ENCODE measurements at regions not wholly inside any gene's neighbourhood (a gene's known extent, or its start where the extent isn't known, plus 50 kb on each side); places are given as distances from the start of the nearest gene placed in this dataset.

DNA sequence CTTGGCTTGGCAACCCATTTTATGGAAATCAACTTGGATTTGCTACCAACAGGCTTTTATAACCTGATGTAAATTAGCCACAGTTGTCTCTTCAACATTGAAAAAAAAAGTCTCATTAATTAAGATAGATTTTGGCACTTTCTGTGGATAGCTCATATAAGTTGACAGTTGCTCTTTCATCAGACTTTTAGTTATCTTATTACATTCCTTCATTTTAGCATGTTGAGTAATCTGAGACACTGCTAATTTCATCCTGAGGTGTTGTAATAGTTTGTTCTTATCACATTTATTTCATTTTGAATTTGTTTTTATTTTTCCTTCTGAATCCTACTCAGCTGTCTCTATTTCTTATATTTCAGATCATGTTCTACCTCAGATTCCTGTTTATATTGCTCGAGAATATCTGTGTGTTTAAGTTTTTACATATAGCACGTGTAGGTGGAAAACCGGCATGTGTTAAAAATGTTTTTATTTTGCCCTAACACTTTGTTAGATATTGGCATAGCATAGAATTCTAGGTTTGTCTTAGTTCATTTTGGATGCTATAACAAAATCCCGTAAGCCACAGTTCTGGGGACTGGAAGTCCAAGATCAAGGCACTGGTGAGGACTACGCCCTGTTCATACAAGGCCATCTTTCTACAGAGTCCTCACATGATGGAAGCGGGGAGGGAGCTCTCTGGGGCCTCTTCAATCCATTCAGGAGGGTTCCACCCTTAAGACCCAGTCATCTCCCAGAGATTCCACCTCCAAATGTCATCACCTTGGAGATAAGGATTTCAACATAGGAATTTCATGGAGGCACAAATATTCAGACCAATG is 239.4 kb downstream of the COL4A1 start:
- TF ChIP-seq, protein P1, sequence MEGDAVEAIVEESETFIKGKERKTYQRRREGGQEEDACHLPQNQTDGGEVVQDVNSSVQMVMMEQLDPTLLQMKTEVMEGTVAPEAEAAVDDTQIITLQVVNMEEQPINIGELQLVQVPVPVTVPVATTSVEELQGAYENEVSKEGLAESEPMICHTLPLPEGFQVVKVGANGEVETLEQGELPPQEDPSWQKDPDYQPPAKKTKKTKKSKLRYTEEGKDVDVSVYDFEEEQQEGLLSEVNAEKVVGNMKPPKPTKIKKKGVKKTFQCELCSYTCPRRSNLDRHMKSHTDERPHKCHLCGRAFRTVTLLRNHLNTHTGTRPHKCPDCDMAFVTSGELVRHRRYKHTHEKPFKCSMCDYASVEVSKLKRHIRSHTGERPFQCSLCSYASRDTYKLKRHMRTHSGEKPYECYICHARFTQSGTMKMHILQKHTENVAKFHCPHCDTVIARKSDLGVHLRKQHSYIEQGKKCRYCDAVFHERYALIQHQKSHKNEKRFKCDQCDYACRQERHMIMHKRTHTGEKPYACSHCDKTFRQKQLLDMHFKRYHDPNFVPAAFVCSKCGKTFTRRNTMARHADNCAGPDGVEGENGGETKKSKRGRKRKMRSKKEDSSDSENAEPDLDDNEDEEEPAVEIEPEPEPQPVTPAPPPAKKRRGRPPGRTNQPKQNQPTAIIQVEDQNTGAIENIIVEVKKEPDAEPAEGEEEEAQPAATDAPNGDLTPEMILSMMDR (IDR thresholded peaks at IDR 0.05), result no peak
- TF ChIP-seq POLR2AphosphoS5 (IDR thresholded peaks at IDR 0.05; ENCODE audit: insufficient read depth in 1 of 2, low read depth in 1 of 2) (no peak), POLR2A (IDR thresholded peaks at IDR 0.05) (no peak)

Data from vagina (tissue), 2 donors.